Right atrium auricular region (tissue), 2 donors: ENCODE measurements at regions not wholly inside any gene's neighbourhood (a gene's known extent, or its start where the extent isn't known, plus 50 kb on each side); places are given as distances from the start of the nearest gene placed in this dataset.
"Not testable (repeated sequence)": the region's sequence is repeated elsewhere in the genome, so short reads cannot be mapped to it uniquely, and the experiment has no call there.

Source experiments
- DNase-seq: peaks from one replicate; pipeline ENCODE4 v3.0.0-alpha.2; 2019; ENCODE audit warnings: low spot score
- H3K27ac ChIP-seq, 2 donors: fragments of 200-600 bp; sonication (generic); 1 replicate in 1 of 2; 2 replicates in 1 of 2; pipeline ENCODE4 v1.5.1; 2016 to 2019
- H3K27me3 ChIP-seq, 2 donors: fragments of 200-600 bp; sonication (generic); one replicate each; pipeline versions ENCODE4 v1.5.1 to v1.6.0; 2017 to 2019
- H3K36me3 ChIP-seq: fragments of 200-600 bp; sonication (generic); one replicate; pipeline ENCODE4 v1.5.1; 2016
- H3K4me1 ChIP-seq, 2 donors: fragments of 200-600 bp; sonication (generic); one replicate each; pipeline versions ENCODE4 v1.5.1 to v1.6.0; 2017 to 2019
- H3K4me3 ChIP-seq, 2 donors: fragments of 200-600 bp; sonication (generic); 1 replicate in 1 of 2; 2 replicates in 1 of 2; pipeline ENCODE4 v1.5.1; 2017 to 2019; ENCODE audit warnings: mild to moderate bottlenecking in 1 of 2, moderate library complexity in 1 of 2
- H3K9me3 ChIP-seq, 2 donors: fragments of 200-600 bp; sonication (generic); one replicate each; pipeline ENCODE4 v1.5.1; 2019
- TF ChIP-seq, protein P1 (sequence below), 2 donors: fragments of 200-600 bp; sonication (generic); IDR thresholded peaks; one replicate each; pipeline ENCODE4 v1.5.1; 2019; ENCODE audit warnings: antibody characterized with exemption in 2 of 2

DNA sequence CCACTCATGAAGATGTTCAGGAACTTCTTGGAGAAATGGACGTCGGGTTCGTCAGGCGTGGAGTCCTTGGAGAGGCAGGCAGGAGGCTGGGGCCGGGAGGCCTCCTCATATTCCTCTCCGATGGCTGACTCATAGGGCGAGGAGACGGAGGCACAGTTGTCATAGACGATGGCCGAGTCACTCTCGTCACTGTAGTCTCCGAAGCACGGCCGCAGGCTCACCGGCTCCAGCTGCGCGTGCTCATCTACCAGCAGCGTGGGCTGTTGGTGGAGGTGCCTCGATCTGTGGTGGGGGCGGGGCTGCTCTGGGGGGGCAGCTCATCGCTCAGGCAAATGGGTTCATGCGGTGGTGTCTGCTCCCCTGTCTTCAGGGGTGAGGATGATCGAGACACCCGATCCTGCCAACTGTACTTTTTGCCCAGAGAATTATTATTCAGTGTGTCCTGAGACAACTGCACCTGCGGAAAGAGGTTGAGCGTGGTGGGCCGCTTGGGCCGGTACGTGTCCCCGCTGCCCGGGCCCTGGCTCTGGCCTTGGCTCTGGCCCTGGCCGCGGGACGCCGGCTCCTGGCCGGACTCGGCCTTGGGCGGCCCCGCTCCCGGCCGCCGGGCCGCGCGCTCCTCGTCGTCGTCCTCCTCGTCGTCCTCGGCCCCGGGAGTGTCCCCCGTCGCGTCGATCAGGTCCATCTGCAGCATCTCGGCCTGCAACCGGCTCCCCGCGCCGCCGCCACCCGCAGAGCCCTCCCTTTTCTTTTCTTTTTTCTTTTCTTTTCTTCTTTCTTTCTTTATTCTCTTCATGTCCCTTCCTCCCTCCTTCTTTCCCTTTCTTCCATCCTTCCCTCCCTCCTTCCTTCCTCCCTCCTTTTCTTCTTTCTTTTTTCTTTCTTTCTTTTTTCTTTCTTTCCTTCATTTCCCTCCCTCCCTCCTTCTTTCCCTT lies 111.4 kb upstream of the PLEKHM1 start:
- H3K4me1 ChIP-seq, H3K36me3 ChIP-seq, H3K9me3 ChIP-seq, H3K27ac ChIP-seq, H3K27me3 ChIP-seq, DNase-seq: not testable (repeated sequence)
- peak overlapping the region in 1 of 2 donors; percentile 29 for H3K4me3 ChIP-seq

DNA sequence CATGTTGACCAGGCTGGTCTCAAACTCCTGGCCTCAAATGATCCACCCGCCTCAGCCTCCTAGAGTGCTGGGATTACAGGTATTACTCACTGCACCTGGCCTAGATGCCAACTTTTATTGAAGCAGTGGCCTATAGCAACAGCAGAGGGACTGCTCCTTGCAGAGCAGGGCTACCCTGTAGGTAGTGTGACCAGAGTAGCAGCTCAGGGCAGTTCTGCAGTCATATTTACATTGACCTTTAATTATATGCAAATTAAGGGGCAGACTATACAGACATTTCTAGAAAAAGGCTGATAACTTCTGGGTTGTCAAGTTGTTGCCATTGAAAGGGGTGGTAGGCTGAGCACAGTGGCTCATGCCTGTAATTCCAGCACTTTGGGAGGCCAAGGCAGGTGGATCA lies 115.2 kb upstream of the PLEKHM1 start:
- not testable (repeated sequence) for H3K4me1 ChIP-seq, H3K9me3 ChIP-seq, H3K36me3 ChIP-seq, H3K4me3 ChIP-seq, DNase-seq, H3K27ac ChIP-seq, H3K27me3 ChIP-seq

DNA sequence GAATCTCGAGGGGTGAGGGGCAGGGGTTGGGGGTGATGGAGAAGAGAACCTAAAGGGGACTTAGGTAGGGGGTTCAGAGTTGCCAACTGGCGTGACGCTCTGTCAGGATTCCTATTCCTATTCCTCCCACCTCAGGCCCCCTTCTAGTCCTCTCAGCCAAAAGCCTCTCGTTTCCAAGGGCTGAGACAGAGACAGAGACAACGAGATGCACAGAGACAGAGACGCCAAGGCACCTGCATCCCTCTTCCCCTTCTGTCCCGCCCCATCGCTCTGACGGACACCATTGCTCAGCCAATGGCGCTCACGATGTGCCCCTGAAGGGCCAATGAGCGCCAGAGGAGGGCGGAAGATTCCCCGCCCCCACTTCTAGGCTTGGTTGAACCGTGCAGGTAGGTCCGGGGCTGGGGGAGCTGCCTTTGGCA lies 129.5 kb upstream of the PLEKHM1 start:
- H3K4me1 ChIP-seq, H3K36me3 ChIP-seq, H3K9me3 ChIP-seq, H3K27ac ChIP-seq, H3K27me3 ChIP-seq: not testable (repeated sequence)
- peak overlapping the region; percentile 55 to 64 for H3K4me3 ChIP-seq
- peak; percentile 79 for DNase-seq

DNA sequence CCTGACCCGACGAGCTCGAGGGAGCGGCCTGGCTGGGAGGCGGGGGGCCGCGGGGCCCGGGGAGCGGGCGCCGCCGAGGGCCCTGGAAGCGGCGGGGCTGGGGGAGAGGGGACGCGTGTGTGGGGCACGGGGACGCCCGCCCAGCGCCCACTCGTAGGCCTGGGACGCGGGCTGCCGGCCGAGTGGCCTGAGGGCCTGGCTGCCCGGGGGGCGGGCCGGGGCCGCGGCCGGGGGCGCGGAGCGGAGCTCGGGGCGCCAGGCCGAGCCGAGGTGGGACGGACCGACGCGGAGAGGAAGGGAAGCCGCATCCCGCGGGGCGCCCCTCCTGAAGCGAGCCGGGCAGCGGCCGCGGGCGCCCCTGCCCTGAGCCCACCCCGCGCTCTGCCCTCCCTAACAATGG lies 129.9 kb upstream of the PLEKHM1 start:
- H3K4me3 ChIP-seq = peak overlapping the region; percentile 55 to 64
- not testable (repeated sequence) for H3K36me3 ChIP-seq, H3K27ac ChIP-seq, H3K9me3 ChIP-seq, H3K27me3 ChIP-seq, H3K4me1 ChIP-seq, DNase-seq

DNA sequence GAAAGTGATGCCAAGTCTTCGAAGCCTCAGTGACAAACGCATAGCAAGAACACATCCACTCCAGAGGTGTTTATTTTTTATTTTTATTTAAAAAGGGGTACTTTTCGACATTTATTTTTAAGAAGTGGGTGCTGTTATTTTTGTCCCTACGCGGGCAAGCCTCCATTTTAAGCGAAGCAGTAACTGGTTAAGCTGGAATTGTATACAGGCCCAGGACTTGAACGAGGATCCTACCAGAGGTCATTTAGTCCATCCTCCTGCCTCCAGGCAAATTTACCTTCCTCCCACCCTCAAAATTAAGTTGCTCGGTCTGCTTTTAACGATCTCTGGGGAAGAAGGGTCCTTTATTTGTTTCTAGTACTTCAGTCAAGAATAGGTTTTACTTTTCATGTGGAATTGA lies 130.6 kb upstream of the PLEKHM1 start:
- not testable (repeated sequence) for H3K27ac ChIP-seq, H3K36me3 ChIP-seq, H3K4me3 ChIP-seq, H3K9me3 ChIP-seq, H3K4me1 ChIP-seq, DNase-seq, H3K27me3 ChIP-seq

DNA sequence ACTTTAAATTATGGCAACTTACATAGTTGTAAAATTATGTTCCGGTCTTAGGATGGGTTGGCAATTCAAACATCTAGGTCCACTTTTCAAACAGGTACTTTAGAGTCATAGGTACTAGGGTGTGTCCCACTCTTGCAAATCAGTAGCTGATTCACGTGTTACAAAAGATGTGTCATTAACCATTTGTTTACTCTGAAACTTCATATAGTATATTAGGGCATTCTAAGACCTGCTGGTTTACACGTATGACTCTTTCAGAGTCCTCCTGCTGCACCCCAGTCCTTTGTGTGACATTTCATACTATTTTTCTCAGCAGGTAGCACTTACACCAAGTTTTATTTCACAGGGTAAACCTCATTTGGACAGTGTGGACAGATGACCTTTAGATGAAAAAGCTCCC lies 131.8 kb upstream of the PLEKHM1 start:
- not testable (repeated sequence) for DNase-seq, H3K4me3 ChIP-seq, H3K27ac ChIP-seq, H3K36me3 ChIP-seq, H3K27me3 ChIP-seq, H3K4me1 ChIP-seq, H3K9me3 ChIP-seq

DNA sequence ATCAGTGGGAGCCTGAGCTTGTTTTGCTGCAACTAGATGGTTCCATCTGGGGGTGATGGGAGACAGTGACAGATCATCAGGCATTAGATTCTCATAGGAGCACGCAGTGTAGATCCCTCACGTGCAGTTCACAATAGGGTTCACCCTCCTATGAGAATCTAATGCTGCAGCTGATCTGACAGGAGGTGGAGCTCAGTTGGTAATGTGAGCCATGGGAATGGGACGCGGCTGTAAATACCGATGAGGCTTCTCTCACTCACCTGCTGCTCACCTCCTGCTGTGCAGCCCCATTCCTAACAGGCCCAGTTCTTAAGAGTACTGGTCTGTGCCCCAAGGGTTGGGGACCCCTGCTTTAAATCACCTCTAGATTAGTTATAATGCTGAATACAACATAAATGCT lies 137.5 kb upstream of the PLEKHM1 start:
- peaks cover 13% of the 10 kb centered on the region for H3K36me3 ChIP-seq
- no peaks in the 10 kb centered on the region for H3K9me3 ChIP-seq
- H3K4me1 ChIP-seq = no peaks in the 10 kb centered on the region
- H3K4me3 ChIP-seq = no peak overlapping the region
- H3K27ac ChIP-seq = no peak overlapping the region
- H3K27me3 ChIP-seq = no peaks in the 10 kb centered on the region
- DNase-seq = no peak
- TF ChIP-seq, protein P1, sequence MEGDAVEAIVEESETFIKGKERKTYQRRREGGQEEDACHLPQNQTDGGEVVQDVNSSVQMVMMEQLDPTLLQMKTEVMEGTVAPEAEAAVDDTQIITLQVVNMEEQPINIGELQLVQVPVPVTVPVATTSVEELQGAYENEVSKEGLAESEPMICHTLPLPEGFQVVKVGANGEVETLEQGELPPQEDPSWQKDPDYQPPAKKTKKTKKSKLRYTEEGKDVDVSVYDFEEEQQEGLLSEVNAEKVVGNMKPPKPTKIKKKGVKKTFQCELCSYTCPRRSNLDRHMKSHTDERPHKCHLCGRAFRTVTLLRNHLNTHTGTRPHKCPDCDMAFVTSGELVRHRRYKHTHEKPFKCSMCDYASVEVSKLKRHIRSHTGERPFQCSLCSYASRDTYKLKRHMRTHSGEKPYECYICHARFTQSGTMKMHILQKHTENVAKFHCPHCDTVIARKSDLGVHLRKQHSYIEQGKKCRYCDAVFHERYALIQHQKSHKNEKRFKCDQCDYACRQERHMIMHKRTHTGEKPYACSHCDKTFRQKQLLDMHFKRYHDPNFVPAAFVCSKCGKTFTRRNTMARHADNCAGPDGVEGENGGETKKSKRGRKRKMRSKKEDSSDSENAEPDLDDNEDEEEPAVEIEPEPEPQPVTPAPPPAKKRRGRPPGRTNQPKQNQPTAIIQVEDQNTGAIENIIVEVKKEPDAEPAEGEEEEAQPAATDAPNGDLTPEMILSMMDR (IDR thresholded peaks at IDR 0.05) = no peak

DNA sequence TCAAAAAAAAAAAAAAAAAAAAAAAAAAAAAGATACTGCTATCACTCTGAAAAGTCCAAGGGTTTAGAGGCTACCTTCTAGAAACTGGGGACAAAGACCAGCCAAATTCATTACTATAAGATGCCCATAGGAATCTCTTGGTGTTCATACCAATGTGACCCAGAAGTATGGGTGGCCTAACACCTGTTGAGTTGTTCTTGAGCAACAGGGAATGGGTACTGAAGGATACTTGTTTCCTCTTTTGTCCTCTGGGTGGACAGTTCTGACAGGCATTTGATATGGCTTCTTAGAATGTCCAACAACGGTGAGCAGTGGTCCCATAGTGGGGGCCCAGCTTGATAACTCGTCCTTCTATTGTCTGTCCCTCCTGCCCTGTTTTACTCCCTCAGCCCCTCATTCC lies 141.4 kb upstream of the PLEKHM1 start:
- Histone ChIP-seq H3K27ac (no peak overlapping the region), H3K4me1 (no peaks in the 10 kb centered on the region), H3K4me3 (no peak overlapping the region), H3K36me3 (peaks cover 27% of the 10 kb centered on the region), H3K27me3 (no peaks in the 10 kb centered on the region), H3K9me3 (no peaks in the 10 kb centered on the region)
- DNase-seq = no peak
- TF ChIP-seq, protein P1 (IDR thresholded peaks at IDR 0.05) = no peak

DNA sequence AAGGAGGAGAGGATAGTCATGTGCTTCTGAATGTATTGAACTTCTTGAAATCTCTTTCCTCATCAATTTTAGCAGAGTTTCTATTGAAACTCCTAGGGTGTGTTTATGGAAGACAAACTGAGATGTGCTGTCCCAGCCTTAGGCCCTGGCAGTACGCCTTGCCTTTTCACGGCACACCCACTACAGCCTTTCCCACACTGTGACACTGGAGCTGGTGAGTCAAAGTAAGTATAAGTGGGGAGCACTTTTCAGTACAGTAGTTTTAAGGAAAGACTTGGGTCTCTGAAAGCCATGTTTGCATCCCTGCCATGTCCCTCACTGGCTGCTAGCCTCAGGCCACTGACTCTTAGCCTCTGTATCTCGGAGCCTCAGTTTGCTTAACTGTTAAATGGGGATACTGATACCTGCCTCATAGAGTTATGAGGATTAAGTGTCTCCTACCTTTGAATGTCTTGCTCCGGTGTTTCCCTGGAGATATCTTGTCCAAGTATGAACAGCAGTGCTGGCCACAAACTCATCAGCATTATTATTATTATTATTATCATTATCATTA lies 144.7 kb upstream of the CRHR1 start:
- TF ChIP-seq, protein P1 (IDR thresholded peaks at IDR 0.05) = no peak
- DNase-seq = no peak
- no peaks in the 10 kb centered on the region for H3K4me1 ChIP-seq
- no peaks in the 10 kb centered on the region for H3K27me3 ChIP-seq
- no peak overlapping the region for H3K27ac ChIP-seq
- H3K9me3 ChIP-seq = no peaks in the 10 kb centered on the region
- H3K36me3 ChIP-seq = peaks cover 21% of the 10 kb centered on the region
- H3K4me3 ChIP-seq = no peak overlapping the region
